ENCODE measurements at regions not wholly inside any gene's neighbourhood (a gene's known extent, or its start where the extent isn't known, plus 50 kb on each side); places are given as distances from the start of the nearest gene placed in this dataset.

GRCh38 chr6:22631091-22631490 lies 61.7 kb downstream of the HDGFL1 start:
- intact Hi-C loops (cut with DNase I; ENCODE audit: low total_unique reads): no loop called here
- H3K4me3 ChIP-seq: no peak overlapping the region
- TF ChIP-seq POLR2AphosphoS5 (IDR thresholded peaks at IDR 0.05) (no peak), CTCF (IDR thresholded peaks at IDR 0.05 in 8 of 11, conservative IDR thresholded peaks at IDR 0.05 in 3 of 11) (no peak), POLR2A (IDR thresholded peaks at IDR 0.05) (no peak)
- H3K27ac ChIP-seq: no peak overlapping the region
- H3K27me3 ChIP-seq (replicated peaks in 1 of 7): no peaks in the 10 kb centered on the region
- 61 to 73% (median 70%) methylated on average over 2 of the region's 2 CpGs for WGBS, 5 donors
- no peak for DNase-seq
- no peaks in the 10 kb centered on the region for H3K36me3 ChIP-seq
- no peaks in the 10 kb centered on the region for H3K4me1 ChIP-seq
- H3K9me3 ChIP-seq: peaks cover 0 to 26% (median 17%) of the 10 kb centered on the region in 8 donors

GRCh38 chr6:22632581-22633145 lies 63.3 kb downstream of the HDGFL1 start:
- TF ChIP-seq POLR2A (IDR thresholded peaks at IDR 0.05) (no peak), POLR2AphosphoS5 (IDR thresholded peaks at IDR 0.05) (no peak), CTCF (IDR thresholded peaks at IDR 0.05 in 8 of 11, conservative IDR thresholded peaks at IDR 0.05 in 3 of 11) (no peak)
- intact Hi-C loops (cut with DNase I; ENCODE audit: low total_unique reads): no loop called here
- H3K36me3 ChIP-seq: no peaks in the 10 kb centered on the region
- no peak overlapping the region for H3K4me3 ChIP-seq
- no peaks in the 10 kb centered on the region for H3K27me3 ChIP-seq (replicated peaks in 1 of 7)
- H3K4me1 ChIP-seq: no peaks in the 10 kb centered on the region
- H3K9me3 ChIP-seq: peaks cover 0 to 10% (median 3%) of the 10 kb centered on the region in 8 donors
- no peak for DNase-seq
- 82 to 87% (median 84%) methylated on average over 2 of the region's 2 CpGs for WGBS, 5 donors
- H3K27ac ChIP-seq: no peak overlapping the region

GRCh38 chr6:22636452-22636851 lies 67.1 kb downstream of the HDGFL1 start:
- Histone ChIP-seq H3K4me3 (no peak overlapping the region), H3K9me3 (no peaks in the 10 kb centered on the region), H3K36me3 (no peaks in the 10 kb centered on the region), H3K4me1 (no peaks in the 10 kb centered on the region), H3K27me3 (replicated peaks in 1 of 7) (no peaks in the 10 kb centered on the region), H3K27ac (no peak overlapping the region)
- TF ChIP-seq CTCF (IDR thresholded peaks at IDR 0.05 in 8 of 11, conservative IDR thresholded peaks at IDR 0.05 in 3 of 11) (no peak), POLR2A (IDR thresholded peaks at IDR 0.05) (no peak), POLR2AphosphoS5 (IDR thresholded peaks at IDR 0.05) (no peak)
- DNase-seq: no peak
- intact Hi-C loops (cut with DNase I; ENCODE audit: low total_unique reads): no loop called here
- WGBS, 5 donors: 84 to 95% (median 92%) methylated on average over 4 of the region's 4 CpGs

GRCh38 chr6:22637782-22638181 lies 68.4 kb downstream of the HDGFL1 start:
- no peak for DNase-seq
- Histone ChIP-seq H3K9me3 (no peaks in the 10 kb centered on the region), H3K27ac (no peak overlapping the region), H3K4me1 (no peaks in the 10 kb centered on the region), H3K4me3 (no peak overlapping the region), H3K36me3 (no peaks in the 10 kb centered on the region), H3K27me3 (replicated peaks in 1 of 7) (no peaks in the 10 kb centered on the region)
- intact Hi-C loops (cut with DNase I; ENCODE audit: low total_unique reads): no loop called here
- TF ChIP-seq POLR2AphosphoS5 (IDR thresholded peaks at IDR 0.05) (no peak), POLR2A (IDR thresholded peaks at IDR 0.05) (no peak), CTCF (IDR thresholded peaks at IDR 0.05 in 8 of 11, conservative IDR thresholded peaks at IDR 0.05 in 3 of 11) (no peak)
- 82 to 95% (median 91%) methylated on average over 6 of the region's 6 CpGs for WGBS, 5 donors
